ENCODE measurements at regions not wholly inside any gene's neighbourhood (a gene's known extent, or its start where the extent isn't known, plus 50 kb on each side); places are given as distances from the start of the nearest gene placed in this dataset.

DNA sequence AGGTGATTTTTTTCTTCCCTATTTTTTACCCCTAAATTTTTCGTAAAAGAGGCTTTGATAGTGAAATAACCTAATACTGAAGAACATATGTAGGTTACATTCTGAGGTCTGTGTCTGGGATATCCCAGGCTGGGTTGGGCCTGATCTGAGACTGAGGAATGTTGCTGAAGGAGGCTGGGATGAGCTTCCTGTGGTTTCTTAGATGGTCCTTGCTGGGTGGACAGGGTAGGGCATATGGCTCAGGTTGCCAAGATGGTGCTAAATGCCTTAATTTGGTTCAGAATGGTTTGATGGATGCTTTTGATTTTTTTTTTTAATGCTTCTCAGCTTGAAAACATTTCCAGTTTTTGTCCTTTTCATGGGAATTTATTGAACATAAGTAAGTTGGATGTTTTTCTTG lies 124.6 kb upstream of the PMCH start:
- Histone ChIP-seq H3K9me3 (ENCODE audit: insufficient read depth, low read length) (no peaks in the 10 kb centered on the region), H3K27me3 (ENCODE audit: low read depth, low read length) (no peaks in the 10 kb centered on the region), H3K9ac (ENCODE audit: low read length) (no peak overlapping the region), H3K4me2 (ENCODE audit: low read length) (no peak overlapping the region), H3K27ac (ENCODE audit: low read length) (no peak overlapping the region), H2AFZ (ENCODE audit: low read depth, low read length) (no peak overlapping the region), H3K4me3 (ENCODE audit: low read length) (no peak overlapping the region), H3K79me2 (ENCODE audit: low read length) (no peaks in the 10 kb centered on the region), H3K36me3 (replicated peaks; ENCODE audit: low read depth, low read length) (no peaks in the 10 kb centered on the region), H3K4me1 (ENCODE audit: low read length) (no peaks in the 10 kb centered on the region), H4K20me1 (ENCODE audit: insufficient read depth, low read length) (no peaks in the 10 kb centered on the region)
- TF ChIP-seq, protein P1, sequence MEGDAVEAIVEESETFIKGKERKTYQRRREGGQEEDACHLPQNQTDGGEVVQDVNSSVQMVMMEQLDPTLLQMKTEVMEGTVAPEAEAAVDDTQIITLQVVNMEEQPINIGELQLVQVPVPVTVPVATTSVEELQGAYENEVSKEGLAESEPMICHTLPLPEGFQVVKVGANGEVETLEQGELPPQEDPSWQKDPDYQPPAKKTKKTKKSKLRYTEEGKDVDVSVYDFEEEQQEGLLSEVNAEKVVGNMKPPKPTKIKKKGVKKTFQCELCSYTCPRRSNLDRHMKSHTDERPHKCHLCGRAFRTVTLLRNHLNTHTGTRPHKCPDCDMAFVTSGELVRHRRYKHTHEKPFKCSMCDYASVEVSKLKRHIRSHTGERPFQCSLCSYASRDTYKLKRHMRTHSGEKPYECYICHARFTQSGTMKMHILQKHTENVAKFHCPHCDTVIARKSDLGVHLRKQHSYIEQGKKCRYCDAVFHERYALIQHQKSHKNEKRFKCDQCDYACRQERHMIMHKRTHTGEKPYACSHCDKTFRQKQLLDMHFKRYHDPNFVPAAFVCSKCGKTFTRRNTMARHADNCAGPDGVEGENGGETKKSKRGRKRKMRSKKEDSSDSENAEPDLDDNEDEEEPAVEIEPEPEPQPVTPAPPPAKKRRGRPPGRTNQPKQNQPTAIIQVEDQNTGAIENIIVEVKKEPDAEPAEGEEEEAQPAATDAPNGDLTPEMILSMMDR (IDR thresholded peaks at IDR 0.05; ENCODE audit: low read depth, low read length): no peak
- TF ChIP-seq EZH2phosphoT487 (IDR thresholded peaks at IDR 0.05; ENCODE audit: low read depth): no peak

DNA sequence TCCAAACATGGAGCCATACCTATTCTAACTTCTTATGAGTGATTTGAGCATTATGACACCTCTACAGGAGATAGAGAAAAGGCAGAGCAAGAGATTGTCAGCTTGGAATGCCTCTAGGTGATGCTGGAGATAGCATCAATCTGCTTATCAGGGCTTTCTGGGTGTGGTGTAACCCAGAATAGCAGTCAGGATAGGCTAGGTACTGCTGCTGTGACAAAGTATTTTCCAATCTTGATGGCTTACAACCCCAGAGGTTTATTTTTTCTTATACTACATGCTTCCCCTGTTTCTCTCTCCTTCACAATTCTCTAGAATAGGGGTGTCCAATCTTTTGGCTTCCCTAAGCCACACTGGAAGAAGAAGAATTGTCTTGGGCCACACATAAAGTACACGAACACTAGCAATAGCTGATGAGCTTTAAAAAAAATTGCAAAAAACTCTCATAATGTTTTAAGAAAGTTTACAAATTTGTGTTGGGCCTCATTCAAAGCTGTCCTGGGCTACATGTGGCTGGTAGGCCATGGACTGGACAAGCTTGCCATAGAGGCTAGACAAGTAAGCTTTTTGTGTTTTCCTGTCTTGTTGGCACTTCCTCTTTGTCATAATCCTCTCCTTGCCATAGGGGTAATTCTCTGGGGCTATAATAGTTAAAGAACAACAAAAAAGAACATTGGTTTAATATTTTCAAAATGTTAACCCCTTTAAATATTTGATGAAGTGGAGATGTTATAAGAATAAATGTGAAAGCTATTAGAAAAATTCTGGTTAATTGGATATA lies 123.9 kb upstream of the PMCH start:
- no peak for TF ChIP-seq EZH2phosphoT487 (IDR thresholded peaks at IDR 0.05; ENCODE audit: low read depth)
- TF ChIP-seq, protein P1 (IDR thresholded peaks at IDR 0.05; ENCODE audit: low read depth, low read length): no peak
- no peak overlapping the region for H3K4me3 ChIP-seq (ENCODE audit: low read length)
- no peaks in the 10 kb centered on the region for H3K36me3 ChIP-seq (replicated peaks; ENCODE audit: low read depth, low read length)
- H4K20me1 ChIP-seq (ENCODE audit: insufficient read depth, low read length): no peaks in the 10 kb centered on the region
- H3K27me3 ChIP-seq (ENCODE audit: low read depth, low read length): no peaks in the 10 kb centered on the region
- no peaks in the 10 kb centered on the region for H3K4me1 ChIP-seq (ENCODE audit: low read length)
- H3K9me3 ChIP-seq (ENCODE audit: insufficient read depth, low read length): no peaks in the 10 kb centered on the region
- no peaks in the 10 kb centered on the region for H3K79me2 ChIP-seq (ENCODE audit: low read length)
- H3K27ac ChIP-seq (ENCODE audit: low read length): no peak overlapping the region
- no peak overlapping the region for H3K9ac ChIP-seq (ENCODE audit: low read length)
- H2AFZ ChIP-seq (ENCODE audit: low read depth, low read length): no peak overlapping the region
- H3K4me2 ChIP-seq (ENCODE audit: low read length): no peak overlapping the region

DNA sequence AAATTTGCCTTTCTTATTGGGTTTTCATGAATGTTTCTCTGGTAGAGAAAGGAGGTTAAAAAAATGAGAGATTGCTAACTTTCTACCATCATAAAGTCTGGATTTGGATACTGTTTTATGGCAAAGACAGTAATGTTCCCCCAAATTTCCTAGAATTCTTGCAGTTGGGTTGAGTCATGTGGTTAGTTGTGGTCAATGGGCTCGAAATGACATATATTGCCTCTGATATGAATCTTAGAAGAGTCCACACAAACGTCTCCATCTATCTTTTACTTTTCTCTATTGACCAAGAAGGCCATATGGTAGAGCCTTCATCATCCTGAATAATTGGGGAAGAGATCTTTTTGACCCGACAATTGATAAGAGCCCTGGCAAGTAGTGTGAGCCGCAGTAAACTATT lies 119.5 kb upstream of the PMCH start:
- Histone ChIP-seq H3K9ac (ENCODE audit: low read length) (no peak overlapping the region), H3K36me3 (replicated peaks; ENCODE audit: low read depth, low read length) (no peaks in the 10 kb centered on the region), H3K4me1 (ENCODE audit: low read length) (no peaks in the 10 kb centered on the region), H4K20me1 (ENCODE audit: insufficient read depth, low read length) (no peaks in the 10 kb centered on the region), H3K9me3 (ENCODE audit: insufficient read depth, low read length) (no peaks in the 10 kb centered on the region), H2AFZ (ENCODE audit: low read depth, low read length) (no peak overlapping the region), H3K27me3 (ENCODE audit: low read depth, low read length) (no peaks in the 10 kb centered on the region), H3K4me3 (ENCODE audit: low read length) (no peak overlapping the region), H3K4me2 (ENCODE audit: low read length) (no peak overlapping the region), H3K27ac (ENCODE audit: low read length) (no peak overlapping the region), H3K79me2 (ENCODE audit: low read length) (no peaks in the 10 kb centered on the region)
- TF ChIP-seq, protein P1 (IDR thresholded peaks at IDR 0.05; ENCODE audit: low read depth, low read length): no peak
- no peak for TF ChIP-seq EZH2phosphoT487 (IDR thresholded peaks at IDR 0.05; ENCODE audit: low read depth)

DNA sequence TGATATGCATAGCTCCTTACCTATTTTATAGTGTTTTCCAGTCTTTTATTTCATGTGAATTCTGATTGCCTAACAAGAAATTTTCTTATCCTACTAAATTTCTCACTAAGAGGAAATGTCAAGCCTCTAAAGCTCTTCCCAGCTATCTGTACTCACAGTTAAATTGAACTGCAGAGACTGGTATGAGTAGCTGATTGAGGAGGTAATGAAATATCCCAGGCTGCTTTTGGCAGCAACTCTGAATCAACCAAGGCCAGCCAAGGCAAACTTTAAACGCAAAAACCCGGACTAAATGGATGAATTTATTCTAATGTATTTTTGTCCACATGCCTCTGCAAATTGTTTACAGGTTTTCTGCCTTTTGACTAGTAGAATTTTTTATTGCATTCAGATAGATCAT lies 119.1 kb upstream of the PMCH start:
- Histone ChIP-seq H3K9me3 (ENCODE audit: insufficient read depth, low read length) (no peaks in the 10 kb centered on the region), H3K4me2 (ENCODE audit: low read length) (no peak overlapping the region), H3K9ac (ENCODE audit: low read length) (no peak overlapping the region), H3K36me3 (replicated peaks; ENCODE audit: low read depth, low read length) (no peaks in the 10 kb centered on the region), H3K27me3 (ENCODE audit: low read depth, low read length) (no peaks in the 10 kb centered on the region), H3K79me2 (ENCODE audit: low read length) (no peaks in the 10 kb centered on the region), H3K4me3 (ENCODE audit: low read length) (no peak overlapping the region), H2AFZ (ENCODE audit: low read depth, low read length) (no peak overlapping the region), H3K27ac (ENCODE audit: low read length) (no peak overlapping the region), H4K20me1 (ENCODE audit: insufficient read depth, low read length) (no peaks in the 10 kb centered on the region), H3K4me1 (ENCODE audit: low read length) (no peaks in the 10 kb centered on the region)
- no peak for TF ChIP-seq EZH2phosphoT487 (IDR thresholded peaks at IDR 0.05; ENCODE audit: low read depth)
- TF ChIP-seq, protein P1 (IDR thresholded peaks at IDR 0.05; ENCODE audit: low read depth, low read length): no peak
